ENCODE measurements at regions not wholly inside any gene's neighbourhood (a gene's known extent, or its start where the extent isn't known, plus 50 kb on each side); places are given as distances from the start of the nearest gene placed in this dataset.

DNA sequence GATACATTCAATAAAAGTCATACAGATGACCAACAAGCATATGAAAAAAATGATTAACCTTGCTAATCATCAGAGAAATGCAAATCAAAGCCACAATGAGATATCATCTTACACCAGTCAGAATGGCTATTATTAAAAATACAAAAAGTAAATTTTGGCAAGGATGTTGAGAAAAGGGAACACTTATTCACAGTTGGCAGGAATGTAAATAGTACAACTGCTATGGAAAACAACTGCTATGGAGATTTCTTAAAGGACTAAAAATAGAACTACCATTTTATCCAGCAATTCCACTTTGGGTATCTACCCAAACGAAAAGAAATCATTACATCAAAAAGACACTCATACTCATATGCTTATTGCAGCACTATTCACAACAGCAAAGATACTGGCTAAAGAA is 1121.8 kb downstream of the TBL1XR1 start:
- no peaks in the 10 kb centered on the region for H3K27me3 ChIP-seq (ENCODE audit: insufficient read depth, low read depth)
- no peak overlapping the region for H3K4me2 ChIP-seq
- TF ChIP-seq, protein P1, sequence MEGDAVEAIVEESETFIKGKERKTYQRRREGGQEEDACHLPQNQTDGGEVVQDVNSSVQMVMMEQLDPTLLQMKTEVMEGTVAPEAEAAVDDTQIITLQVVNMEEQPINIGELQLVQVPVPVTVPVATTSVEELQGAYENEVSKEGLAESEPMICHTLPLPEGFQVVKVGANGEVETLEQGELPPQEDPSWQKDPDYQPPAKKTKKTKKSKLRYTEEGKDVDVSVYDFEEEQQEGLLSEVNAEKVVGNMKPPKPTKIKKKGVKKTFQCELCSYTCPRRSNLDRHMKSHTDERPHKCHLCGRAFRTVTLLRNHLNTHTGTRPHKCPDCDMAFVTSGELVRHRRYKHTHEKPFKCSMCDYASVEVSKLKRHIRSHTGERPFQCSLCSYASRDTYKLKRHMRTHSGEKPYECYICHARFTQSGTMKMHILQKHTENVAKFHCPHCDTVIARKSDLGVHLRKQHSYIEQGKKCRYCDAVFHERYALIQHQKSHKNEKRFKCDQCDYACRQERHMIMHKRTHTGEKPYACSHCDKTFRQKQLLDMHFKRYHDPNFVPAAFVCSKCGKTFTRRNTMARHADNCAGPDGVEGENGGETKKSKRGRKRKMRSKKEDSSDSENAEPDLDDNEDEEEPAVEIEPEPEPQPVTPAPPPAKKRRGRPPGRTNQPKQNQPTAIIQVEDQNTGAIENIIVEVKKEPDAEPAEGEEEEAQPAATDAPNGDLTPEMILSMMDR (conservative IDR thresholded peaks at IDR 0.05; ENCODE audit: low read depth, low read length): no peak
- H3K4me1 ChIP-seq (ENCODE audit: low read depth, poor library complexity, severe bottlenecking): no peaks in the 10 kb centered on the region
- no peak overlapping the region for H3K4me3 ChIP-seq (IDR thresholded peaks at IDR 0.05; ENCODE audit: insufficient read depth, low read depth, low read length)
- H3K9ac ChIP-seq: no peak overlapping the region
- H3K36me3 ChIP-seq (ENCODE audit: insufficient read depth): no peaks in the 10 kb centered on the region
- no peaks in the 10 kb centered on the region for H4K20me1 ChIP-seq (ENCODE audit: insufficient read depth)
- H3K79me2 ChIP-seq (ENCODE audit: insufficient read depth, low read depth): no peaks in the 10 kb centered on the region
- no peak overlapping the region for H3K27ac ChIP-seq
- H2AFZ ChIP-seq (ENCODE audit: low read depth): no peak overlapping the region

DNA sequence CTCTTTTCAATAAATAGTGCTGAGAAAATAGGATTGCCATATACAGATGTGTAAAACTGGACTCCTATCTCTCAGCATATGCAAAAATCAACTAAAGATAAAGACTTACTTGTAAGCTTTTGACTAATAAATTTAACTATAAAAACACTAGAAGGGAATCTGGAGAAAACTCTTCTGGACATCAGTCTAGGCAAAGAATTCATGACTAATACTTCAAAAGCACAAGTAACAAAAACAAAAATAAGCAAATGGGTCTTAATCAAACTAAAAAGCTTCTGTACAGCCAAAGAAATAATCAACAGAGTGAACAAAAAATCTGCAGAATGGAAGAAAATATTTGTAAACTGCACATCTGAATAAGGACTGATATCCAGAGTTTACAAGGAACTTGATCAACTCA is 1122.2 kb downstream of the TBL1XR1 start:
- H3K27ac ChIP-seq: no peak overlapping the region
- no peaks in the 10 kb centered on the region for H4K20me1 ChIP-seq (ENCODE audit: insufficient read depth)
- H3K79me2 ChIP-seq (ENCODE audit: insufficient read depth, low read depth): no peaks in the 10 kb centered on the region
- no peaks in the 10 kb centered on the region for H3K4me1 ChIP-seq (ENCODE audit: low read depth, poor library complexity, severe bottlenecking)
- no peak overlapping the region for H3K4me3 ChIP-seq (IDR thresholded peaks at IDR 0.05; ENCODE audit: insufficient read depth, low read depth, low read length)
- H3K4me2 ChIP-seq: no peak overlapping the region
- no peaks in the 10 kb centered on the region for H3K27me3 ChIP-seq (ENCODE audit: insufficient read depth, low read depth)
- TF ChIP-seq, protein P1 (conservative IDR thresholded peaks at IDR 0.05; ENCODE audit: low read depth, low read length): no peak
- no peaks in the 10 kb centered on the region for H3K36me3 ChIP-seq (ENCODE audit: insufficient read depth)
- no peak overlapping the region for H3K9ac ChIP-seq
- H2AFZ ChIP-seq (ENCODE audit: low read depth): no peak overlapping the region

- Histone ChIP-seq H3K4me3 (IDR thresholded peaks at IDR 0.05; ENCODE audit: insufficient read depth, low read depth, low read length) (no peak overlapping the region), H3K4me1 (ENCODE audit: low read depth, poor library complexity, severe bottlenecking) (no peaks in the 10 kb centered on the region), H3K4me2 (no peak overlapping the region), H4K20me1 (ENCODE audit: insufficient read depth) (no peaks in the 10 kb centered on the region), H3K27ac (no peak overlapping the region), H2AFZ (ENCODE audit: low read depth) (no peak overlapping the region), H3K9ac (no peak overlapping the region), H3K27me3 (ENCODE audit: insufficient read depth, low read depth) (no peaks in the 10 kb centered on the region), H3K36me3 (ENCODE audit: insufficient read depth) (no peaks in the 10 kb centered on the region), H3K79me2 (ENCODE audit: insufficient read depth, low read depth) (no peaks in the 10 kb centered on the region)
- TF ChIP-seq, protein P1 (conservative IDR thresholded peaks at IDR 0.05; ENCODE audit: low read depth, low read length): no peak
These were observed 1123.2 kb downstream of the TBL1XR1 start for GRCh38 chr3:176074096-176074495.

- no peak overlapping the region for H2AFZ ChIP-seq (ENCODE audit: low read depth)
These were observed 1125.3 kb downstream of the TBL1XR1 start for GRCh38 chr3:176071943-176072342.

More at GRCh38 chr3:176071943-176072342, 1125.3 kb downstream of the TBL1XR1 start:
- Histone ChIP-seq H4K20me1 (ENCODE audit: insufficient read depth) (no peaks in the 10 kb centered on the region), H3K4me1 (ENCODE audit: low read depth, poor library complexity, severe bottlenecking) (no peaks in the 10 kb centered on the region), H3K4me2 (no peak overlapping the region), H3K36me3 (ENCODE audit: insufficient read depth) (no peaks in the 10 kb centered on the region), H3K4me3 (IDR thresholded peaks at IDR 0.05; ENCODE audit: insufficient read depth, low read depth, low read length) (no peak overlapping the region), H3K79me2 (ENCODE audit: insufficient read depth, low read depth) (no peaks in the 10 kb centered on the region), H3K27me3 (ENCODE audit: insufficient read depth, low read depth) (no peaks in the 10 kb centered on the region), H3K27ac (no peak overlapping the region), H3K9ac (no peak overlapping the region)
- TF ChIP-seq, protein P1 (conservative IDR thresholded peaks at IDR 0.05; ENCODE audit: low read depth, low read length): no peak

Measured in KMS-11 (cell line).